ENCODE measurements at regions not wholly inside any gene's neighbourhood (a gene's known extent, or its start where the extent isn't known, plus 50 kb on each side); places are given as distances from the start of the nearest gene placed in this dataset.

- no peak for TF ChIP-seq ZBTB7A (IDR thresholded peaks at IDR 0.05; ENCODE audit: low read depth)
- TF ChIP-seq MAX (IDR thresholded peaks at IDR 0.05): no peak
- TF ChIP-seq NFIC (IDR thresholded peaks at IDR 0.05): no peak
- no peak for TF ChIP-seq FOXM1 (IDR thresholded peaks at IDR 0.05; ENCODE audit: borderline replicate concordance, low read depth)
- no peak for TF ChIP-seq CREB1 (IDR thresholded peaks at IDR 0.05; ENCODE audit: low read depth)
- TF ChIP-seq REST (IDR thresholded peaks at IDR 0.05; ENCODE audit: low read depth): no peak
- no peak for TF ChIP-seq EP300 (IDR thresholded peaks at IDR 0.05; ENCODE audit: borderline replicate concordance)
- no peak for TF ChIP-seq TEAD4 (IDR thresholded peaks at IDR 0.05)
- TF ChIP-seq RAD21 (IDR thresholded peaks at IDR 0.05; ENCODE audit: low read depth): no peak
- no peak for TF ChIP-seq EGR1 (IDR thresholded peaks at IDR 0.05)
- TF ChIP-seq TCF12 (IDR thresholded peaks at IDR 0.05; ENCODE audit: low read depth): no peak
- TF ChIP-seq TAF1 (IDR thresholded peaks at IDR 0.05; ENCODE audit: low read depth): no peak
- TF ChIP-seq YY1 (IDR thresholded peaks at IDR 0.05; ENCODE audit: low read depth): no peak
- TF ChIP-seq CEBPB (IDR thresholded peaks at IDR 0.05): no peak
- no peak for TF ChIP-seq USF1 (IDR thresholded peaks at IDR 0.05)
These were observed 527.7 kb upstream of the POM121L12 start for GRCh38 chr7:52507546-52508255.

- no peak for TF ChIP-seq EGR1 (IDR thresholded peaks at IDR 0.05)
- TF ChIP-seq EP300 (IDR thresholded peaks at IDR 0.05; ENCODE audit: borderline replicate concordance): no peak
- TF ChIP-seq MAX (IDR thresholded peaks at IDR 0.05): no peak
- TF ChIP-seq ZBTB7A (IDR thresholded peaks at IDR 0.05; ENCODE audit: low read depth): no peak
- no peak for TF ChIP-seq CREB1 (IDR thresholded peaks at IDR 0.05; ENCODE audit: low read depth)
- no peak for TF ChIP-seq CEBPB (IDR thresholded peaks at IDR 0.05)
- TF ChIP-seq USF1 (IDR thresholded peaks at IDR 0.05): no peak
- TF ChIP-seq YY1 (IDR thresholded peaks at IDR 0.05; ENCODE audit: low read depth): no peak
- TF ChIP-seq REST (IDR thresholded peaks at IDR 0.05; ENCODE audit: low read depth): no peak
- no peak for TF ChIP-seq NFIC (IDR thresholded peaks at IDR 0.05)
- no peak for TF ChIP-seq RAD21 (IDR thresholded peaks at IDR 0.05; ENCODE audit: low read depth)
- TF ChIP-seq TCF12 (IDR thresholded peaks at IDR 0.05; ENCODE audit: low read depth): no peak
- no peak for TF ChIP-seq TAF1 (IDR thresholded peaks at IDR 0.05; ENCODE audit: low read depth)
- TF ChIP-seq FOXM1 (IDR thresholded peaks at IDR 0.05; ENCODE audit: borderline replicate concordance, low read depth): no peak
- no peak for TF ChIP-seq TEAD4 (IDR thresholded peaks at IDR 0.05)
These were observed 529.1 kb upstream of the POM121L12 start for GRCh38 chr7:52506325-52506724.

- no peak for TF ChIP-seq CEBPB (IDR thresholded peaks at IDR 0.05)
- no peak for TF ChIP-seq TCF12 (IDR thresholded peaks at IDR 0.05; ENCODE audit: low read depth)
- TF ChIP-seq USF1 (IDR thresholded peaks at IDR 0.05): no peak
- no peak for TF ChIP-seq YY1 (IDR thresholded peaks at IDR 0.05; ENCODE audit: low read depth)
- no peak for TF ChIP-seq TAF1 (IDR thresholded peaks at IDR 0.05; ENCODE audit: low read depth)
- TF ChIP-seq RAD21 (IDR thresholded peaks at IDR 0.05; ENCODE audit: low read depth): no peak
- no peak for TF ChIP-seq EGR1 (IDR thresholded peaks at IDR 0.05)
- no peak for TF ChIP-seq CREB1 (IDR thresholded peaks at IDR 0.05; ENCODE audit: low read depth)
- no peak for TF ChIP-seq MAX (IDR thresholded peaks at IDR 0.05)
- TF ChIP-seq ZBTB7A (IDR thresholded peaks at IDR 0.05; ENCODE audit: low read depth): no peak
- no peak for TF ChIP-seq NFIC (IDR thresholded peaks at IDR 0.05)
- TF ChIP-seq EP300 (IDR thresholded peaks at IDR 0.05; ENCODE audit: borderline replicate concordance): no peak
- no peak for TF ChIP-seq FOXM1 (IDR thresholded peaks at IDR 0.05; ENCODE audit: borderline replicate concordance, low read depth)
- TF ChIP-seq TEAD4 (IDR thresholded peaks at IDR 0.05): no peak
- TF ChIP-seq REST (IDR thresholded peaks at IDR 0.05; ENCODE audit: low read depth): no peak
These were observed 530.9 kb upstream of the POM121L12 start for GRCh38 chr7:52504561-52504960.

Data from Ishikawa (cell line).